PC-9 (cell line): ENCODE measurements at regions not wholly inside any gene's neighbourhood (a gene's known extent, or its start where the extent isn't known, plus 50 kb on each side); places are given as distances from the start of the nearest gene placed in this dataset.

Source experiments
- BruUV-seq: library from RNA; stranded (reverse); fragments of 400-500 nt; replicated peaks from 2 replicates; lab custom pipeline; 2021; lab: Mats Ljungman, UMichigan
- CTCF ChIA-PET: fragments of 300-600 bp; sonication (Branson Sonifier 250); formaldehyde crosslinking; loops from one replicate; lab custom pipeline; 2022; ENCODE audit warnings: antibody characterized with exemption; lab: Charles Lee
- POLR2A ChIA-PET: fragments of 300-600 bp; sonication (Branson Sonifier 250); formaldehyde crosslinking; loops from one replicate; lab custom pipeline; 2022; ENCODE audit warnings: antibody characterized with exemption; ENCODE audit not compliant: unreplicated experiment; lab: Charles Lee
- DNase-seq, 2 experiments: peaks; one replicate each; pipeline versions ENCODE4 v3.0.0 to v3.0.0-alpha.2; 2015 to 2022; ENCODE audit warnings: mixed read lengths in 1 of 2
- H2AFZ ChIP-seq: fragments of 200-600 bp; sonication (generic); 2 replicates; pipeline ENCODE4 v1.8.1; 2017; ENCODE audit warnings: antibody characterized with exemption
- H3F3A ChIP-seq: fragments of 200-600 bp; sonication (generic); 2 replicates; pipeline ENCODE4 v1.8.1; 2017; ENCODE audit warnings: antibody characterized with exemption, mild to moderate bottlenecking, low read depth; ENCODE audit not compliant: insufficient read depth
- H3K27ac ChIP-seq: fragments of 200-600 bp; sonication (generic); 2 replicates; pipeline ENCODE4 v1.6.1; 2016; ENCODE audit warnings: mixed run types
- H3K27me3 ChIP-seq: fragments of 200-600 bp; sonication (generic); 2 replicates; pipeline ENCODE4 v1.6.1; 2016; ENCODE audit warnings: low read depth, mixed run types; ENCODE audit not compliant: insufficient read depth
- H3K36me3 ChIP-seq: fragments of 200-600 bp; sonication (generic); 2 replicates; pipeline ENCODE4 v1.6.1; 2016; ENCODE audit warnings: low read depth, mixed run types
- H3K4me1 ChIP-seq: fragments of 200-600 bp; sonication (generic); replicated peaks from 2 replicates; pipeline ENCODE4 v1.6.1; 2016; ENCODE audit warnings: mixed run types; ENCODE audit not compliant: insufficient read depth
- H3K4me2 ChIP-seq: fragments of 200-600 bp; sonication (generic); 2 replicates; pipeline ENCODE4 v1.6.1; 2017; ENCODE audit warnings: mixed run types
- H3K4me3 ChIP-seq: fragments of 200-600 bp; sonication (generic); 2 replicates; pipeline ENCODE4 v1.6.1; 2016; ENCODE audit warnings: mixed run types
- H3K79me2 ChIP-seq: fragments of 200-600 bp; sonication (generic); 2 replicates; pipeline ENCODE4 v1.6.1; 2017; ENCODE audit warnings: low read depth, mixed run types
- H3K9me2 ChIP-seq: fragments of 200-600 bp; sonication (generic); 2 replicates; pipeline ENCODE4 v1.8.1; 2017; ENCODE audit warnings: mild to moderate bottlenecking; ENCODE audit not compliant: insufficient read depth
- H3K9me3 ChIP-seq: fragments of 200-600 bp; sonication (generic); 2 replicates; pipeline ENCODE4 v1.8.1; 2016; ENCODE audit warnings: low read depth; ENCODE audit not compliant: insufficient read depth
- H4K20me1 ChIP-seq: fragments of 200-600 bp; sonication (generic); 2 replicates; pipeline ENCODE4 v1.8.1; 2017; ENCODE audit not compliant: insufficient read depth
- CTCF ChIP-seq: fragments of 200-600 bp; sonication (generic); conservative IDR thresholded peaks from 2 replicates; pipeline ENCODE4 v1.6.1; 2017; ENCODE audit warnings: mixed run types, antibody characterized with exemption, mild to moderate bottlenecking, moderate library complexity
- EZH2 ChIP-seq: fragments of 200-600 bp; sonication (generic); IDR thresholded peaks from 2 replicates; pipeline ENCODE4 v1.8.0; 2017; ENCODE audit warnings: antibody characterized with exemption, low read depth
- intact Hi-C: fragments of 100-400 bp; cut with micrococcal nuclease; formaldehyde crosslinking; loops from one replicate; pipeline ENCODE4 v1.10.0; 2022; ENCODE audit not compliant: unreplicated experiment

- H3K36me3 ChIP-seq: no peaks in the 10 kb centered on the region
- intact Hi-C loops: no loop called here
- ChIA-PET POLR2A (no interaction called here), CTCF (no interaction called here)
- H3K4me3 ChIP-seq: no peak overlapping the region
- H4K20me1 ChIP-seq: no peaks in the 10 kb centered on the region
- H3K9me3 ChIP-seq: no peaks in the 10 kb centered on the region
- H3F3A ChIP-seq: no peaks in the 10 kb centered on the region
- H3K9me2 ChIP-seq: no peaks in the 10 kb centered on the region
- TF ChIP-seq EZH2 (no peak), CTCF (no peak)
- H3K79me2 ChIP-seq: no peaks in the 10 kb centered on the region
- no TSS peak for BruUV-seq
- no peaks in the 10 kb centered on the region for H3K4me1 ChIP-seq
- H2AFZ ChIP-seq: no peak overlapping the region
- no peaks in the 10 kb centered on the region for H3K27me3 ChIP-seq
- H3K27ac ChIP-seq: no peak overlapping the region
- no peak for DNase-seq
- no peak overlapping the region for H3K4me2 ChIP-seq
Measured at GRCh38 chr3:40763807-40764206, 239.0 kb downstream of the ZNF621 start.

- BruUV-seq: no TSS peak
- CTCF ChIA-PET: no interaction called here
- no peaks in the 10 kb centered on the region for H3K36me3 ChIP-seq
- POLR2A ChIA-PET: no interaction called here
- no peaks in the 10 kb centered on the region for H3K4me1 ChIP-seq
- intact Hi-C loops: no loop called here
- H3K27ac ChIP-seq: no peak overlapping the region
- no peaks in the 10 kb centered on the region for H3K9me3 ChIP-seq
- DNase-seq: no peak
- H2AFZ ChIP-seq: no peak overlapping the region
- H3K27me3 ChIP-seq: no peaks in the 10 kb centered on the region
- H4K20me1 ChIP-seq: no peaks in the 10 kb centered on the region
- TF ChIP-seq EZH2 (no peak), CTCF (no peak)
- H3F3A ChIP-seq: no peaks in the 10 kb centered on the region
- no peak overlapping the region for H3K4me3 ChIP-seq
- no peaks in the 10 kb centered on the region for H3K79me2 ChIP-seq
- no peak overlapping the region for H3K4me2 ChIP-seq
- H3K9me2 ChIP-seq: no peaks in the 10 kb centered on the region
Measured at GRCh38 chr3:40764747-40765146, 240.0 kb downstream of the ZNF621 start.

GRCh38 chr3:40765884-40766283, 241.1 kb downstream of the ZNF621 start:
- DNase-seq: no peak
- Histone ChIP-seq H3K27me3 (no peaks in the 10 kb centered on the region), H3K9me2 (no peaks in the 10 kb centered on the region), H3K9me3 (no peaks in the 10 kb centered on the region), H3K4me2 (no peak overlapping the region), H3K4me1 (no peaks in the 10 kb centered on the region), H2AFZ (no peak overlapping the region), H3K27ac (no peak overlapping the region), H4K20me1 (no peaks in the 10 kb centered on the region), H3F3A (no peaks in the 10 kb centered on the region), H3K4me3 (no peak overlapping the region), H3K79me2 (no peaks in the 10 kb centered on the region), H3K36me3 (no peaks in the 10 kb centered on the region)
- CTCF ChIA-PET: no interaction called here
- TF ChIP-seq CTCF (no peak), EZH2 (no peak)
- POLR2A ChIA-PET: no interaction called here
- BruUV-seq: no TSS peak
- intact Hi-C loops: no loop called here
